ENCODE measurements at regions not wholly inside any gene's neighbourhood (a gene's known extent, or its start where the extent isn't known, plus 50 kb on each side); places are given as distances from the start of the nearest gene placed in this dataset.

DNA sequence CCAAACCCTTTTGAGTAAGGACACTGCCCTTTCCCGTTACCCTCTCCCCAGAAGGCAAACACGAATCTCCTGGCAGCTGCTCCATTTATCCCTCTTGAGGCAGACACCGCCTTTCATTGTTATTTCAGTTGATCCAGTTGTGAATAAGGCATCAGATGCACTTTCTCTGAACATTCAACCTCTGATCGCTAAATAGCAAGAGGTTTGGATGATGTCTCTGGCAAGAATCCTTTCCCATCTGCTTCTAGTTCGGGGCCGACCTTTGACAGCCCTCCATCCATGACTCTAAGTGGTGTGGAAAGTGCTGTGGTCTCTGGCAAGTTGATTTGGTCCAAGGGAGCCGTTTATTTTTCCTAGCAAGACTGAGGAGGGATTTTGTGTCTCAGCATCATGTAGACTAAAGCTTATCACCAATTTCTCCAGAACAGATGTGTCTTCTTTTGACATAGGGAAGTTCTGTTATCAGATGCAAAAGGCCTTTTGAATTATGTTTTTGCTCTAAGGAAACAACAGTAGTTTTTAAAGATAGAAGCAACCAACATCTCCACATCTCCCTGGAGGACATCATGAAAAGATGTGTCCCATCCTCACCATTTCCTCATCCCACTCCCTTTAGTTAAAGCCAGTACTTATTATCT, 123.6 kb downstream of the CCDC34 start:
- TF ChIP-seq SCRT1 (tag by site-specific recombination; IDR thresholded peaks at IDR 0.05; ENCODE audit: borderline replicate concordance) (no peak), ZNF670 (tag by site-specific recombination; IDR thresholded peaks at IDR 0.05; ENCODE audit: low read depth) (no peak), ZNF423 (tag by site-specific recombination; IDR thresholded peaks at IDR 0.05) (no peak), ZNF677 (tag by site-specific recombination; IDR thresholded peaks at IDR 0.05) (no peak), ZNF10 (tag by site-specific recombination; IDR thresholded peaks at IDR 0.05) (no peak), ZNF354C (tag by site-specific recombination; IDR thresholded peaks at IDR 0.05; ENCODE audit: borderline replicate concordance, low read depth) (no peak), ZNF626 (tag by site-specific recombination; IDR thresholded peaks at IDR 0.05) (no peak), ZBTB17 (tag by site-specific recombination; IDR thresholded peaks at IDR 0.05) (no peak), ZBTB1 (tag by site-specific recombination; IDR thresholded peaks at IDR 0.05) (no peak), ZFP41 (tag by site-specific recombination; IDR thresholded peaks at IDR 0.05; ENCODE audit: borderline replicate concordance) (no peak), SETDB1 (IDR thresholded peaks at IDR 0.05; ENCODE audit: insufficient read length, low read length) (no peak)
- TF ChIP-seq, protein P1, sequence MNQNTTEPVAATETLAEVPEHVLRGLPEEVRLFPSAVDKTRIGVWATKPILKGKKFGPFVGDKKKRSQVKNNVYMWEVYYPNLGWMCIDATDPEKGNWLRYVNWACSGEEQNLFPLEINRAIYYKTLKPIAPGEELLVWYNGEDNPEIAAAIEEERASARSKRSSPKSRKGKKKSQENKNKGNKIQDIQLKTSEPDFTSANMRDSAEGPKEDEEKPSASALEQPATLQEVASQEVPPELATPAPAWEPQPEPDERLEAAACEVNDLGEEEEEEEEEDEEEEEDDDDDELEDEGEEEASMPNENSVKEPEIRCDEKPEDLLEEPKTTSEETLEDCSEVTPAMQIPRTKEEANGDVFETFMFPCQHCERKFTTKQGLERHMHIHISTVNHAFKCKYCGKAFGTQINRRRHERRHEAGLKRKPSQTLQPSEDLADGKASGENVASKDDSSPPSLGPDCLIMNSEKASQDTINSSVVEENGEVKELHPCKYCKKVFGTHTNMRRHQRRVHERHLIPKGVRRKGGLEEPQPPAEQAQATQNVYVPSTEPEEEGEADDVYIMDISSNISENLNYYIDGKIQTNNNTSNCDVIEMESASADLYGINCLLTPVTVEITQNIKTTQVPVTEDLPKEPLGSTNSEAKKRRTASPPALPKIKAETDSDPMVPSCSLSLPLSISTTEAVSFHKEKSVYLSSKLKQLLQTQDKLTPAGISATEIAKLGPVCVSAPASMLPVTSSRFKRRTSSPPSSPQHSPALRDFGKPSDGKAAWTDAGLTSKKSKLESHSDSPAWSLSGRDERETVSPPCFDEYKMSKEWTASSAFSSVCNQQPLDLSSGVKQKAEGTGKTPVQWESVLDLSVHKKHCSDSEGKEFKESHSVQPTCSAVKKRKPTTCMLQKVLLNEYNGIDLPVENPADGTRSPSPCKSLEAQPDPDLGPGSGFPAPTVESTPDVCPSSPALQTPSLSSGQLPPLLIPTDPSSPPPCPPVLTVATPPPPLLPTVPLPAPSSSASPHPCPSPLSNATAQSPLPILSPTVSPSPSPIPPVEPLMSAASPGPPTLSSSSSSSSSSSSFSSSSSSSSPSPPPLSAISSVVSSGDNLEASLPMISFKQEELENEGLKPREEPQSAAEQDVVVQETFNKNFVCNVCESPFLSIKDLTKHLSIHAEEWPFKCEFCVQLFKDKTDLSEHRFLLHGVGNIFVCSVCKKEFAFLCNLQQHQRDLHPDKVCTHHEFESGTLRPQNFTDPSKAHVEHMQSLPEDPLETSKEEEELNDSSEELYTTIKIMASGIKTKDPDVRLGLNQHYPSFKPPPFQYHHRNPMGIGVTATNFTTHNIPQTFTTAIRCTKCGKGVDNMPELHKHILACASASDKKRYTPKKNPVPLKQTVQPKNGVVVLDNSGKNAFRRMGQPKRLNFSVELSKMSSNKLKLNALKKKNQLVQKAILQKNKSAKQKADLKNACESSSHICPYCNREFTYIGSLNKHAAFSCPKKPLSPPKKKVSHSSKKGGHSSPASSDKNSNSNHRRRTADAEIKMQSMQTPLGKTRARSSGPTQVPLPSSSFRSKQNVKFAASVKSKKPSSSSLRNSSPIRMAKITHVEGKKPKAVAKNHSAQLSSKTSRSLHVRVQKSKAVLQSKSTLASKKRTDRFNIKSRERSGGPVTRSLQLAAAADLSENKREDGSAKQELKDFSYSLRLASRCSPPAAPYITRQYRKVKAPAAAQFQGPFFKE (tag by site-specific recombination; IDR thresholded peaks at IDR 0.05; ENCODE audit: borderline replicate concordance), result no peak
- TF ChIP-seq, protein P2, sequence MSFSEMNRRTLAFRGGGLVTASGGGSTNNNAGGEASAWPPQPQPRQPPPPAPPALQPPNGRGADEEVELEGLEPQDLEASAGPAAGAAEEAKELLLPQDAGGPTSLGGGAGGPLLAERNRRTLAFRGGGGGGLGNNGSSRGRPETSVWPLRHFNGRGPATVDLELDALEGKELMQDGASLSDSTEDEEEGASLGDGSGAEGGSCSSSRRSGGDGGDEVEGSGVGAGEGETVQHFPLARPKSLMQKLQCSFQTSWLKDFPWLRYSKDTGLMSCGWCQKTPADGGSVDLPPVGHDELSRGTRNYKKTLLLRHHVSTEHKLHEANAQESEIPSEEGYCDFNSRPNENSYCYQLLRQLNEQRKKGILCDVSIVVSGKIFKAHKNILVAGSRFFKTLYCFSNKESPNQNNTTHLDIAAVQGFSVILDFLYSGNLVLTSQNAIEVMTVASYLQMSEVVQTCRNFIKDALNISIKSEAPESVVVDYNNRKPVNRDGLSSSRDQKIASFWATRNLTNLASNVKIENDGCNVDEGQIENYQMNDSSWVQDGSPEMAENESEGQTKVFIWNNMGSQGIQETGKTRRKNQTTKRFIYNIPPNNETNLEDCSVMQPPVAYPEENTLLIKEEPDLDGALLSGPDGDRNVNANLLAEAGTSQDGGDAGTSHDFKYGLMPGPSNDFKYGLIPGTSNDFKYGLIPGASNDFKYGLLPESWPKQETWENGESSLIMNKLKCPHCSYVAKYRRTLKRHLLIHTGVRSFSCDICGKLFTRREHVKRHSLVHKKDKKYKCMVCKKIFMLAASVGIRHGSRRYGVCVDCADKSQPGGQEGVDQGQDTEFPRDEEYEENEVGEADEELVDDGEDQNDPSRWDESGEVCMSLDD (tag by site-specific recombination; IDR thresholded peaks at IDR 0.05), result no peak
- H3K4me3 ChIP-seq (ENCODE audit: low read depth, low read length), result no peak overlapping the region
- peaks cover 16% of the 10 kb centered on the region for H3K4me1 ChIP-seq (ENCODE audit: control insufficient read depth, insufficient read depth, low read length)
- CTCF ChIA-PET, result no interaction called here
- POLR2A ChIA-PET, result no interaction called here
- no peaks in the 10 kb centered on the region for H3K9me3 ChIP-seq (ENCODE audit: control insufficient read depth, insufficient read depth, low read depth, low read length)
- no peak overlapping the region for H3K27ac ChIP-seq (ENCODE audit: extremely low read depth, low read depth, low read length)
- no peaks in the 10 kb centered on the region for H3K36me3 ChIP-seq (ENCODE audit: control insufficient read depth in 2 of 2, insufficient read depth in 1 of 2, low read length in 2 of 2)

DNA sequence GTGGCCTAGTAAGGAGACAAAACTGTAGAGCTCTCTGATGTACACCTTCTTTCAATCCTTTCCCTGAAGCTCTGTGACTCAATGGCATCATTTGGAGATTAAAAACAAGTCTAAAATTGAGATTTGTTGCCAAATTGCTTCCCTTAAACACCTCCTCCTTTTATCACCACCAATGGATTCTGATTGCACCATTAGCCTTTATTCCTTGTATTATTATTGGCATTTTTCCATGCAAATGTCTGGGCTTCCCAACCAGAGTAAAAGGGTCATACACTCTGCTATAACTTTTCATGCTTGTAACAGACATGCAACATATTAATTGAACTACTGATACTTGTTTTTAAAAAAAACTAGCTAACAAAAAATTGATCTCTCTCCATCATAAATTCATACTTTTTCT, 124.2 kb downstream of the CCDC34 start:
- ChIA-PET POLR2A (no interaction called here), CTCF (no interaction called here)
- Histone ChIP-seq H3K4me3 (ENCODE audit: low read depth, low read length) (no peak overlapping the region), H3K4me1 (ENCODE audit: control insufficient read depth, insufficient read depth, low read length) (peaks cover 19% of the 10 kb centered on the region), H3K27ac (ENCODE audit: extremely low read depth, low read depth, low read length) (no peak overlapping the region), H3K36me3 (ENCODE audit: control insufficient read depth in 2 of 2, insufficient read depth in 1 of 2, low read length in 2 of 2) (no peaks in the 10 kb centered on the region), H3K9me3 (ENCODE audit: control insufficient read depth, insufficient read depth, low read depth, low read length) (no peaks in the 10 kb centered on the region)
- TF ChIP-seq, protein P3, sequence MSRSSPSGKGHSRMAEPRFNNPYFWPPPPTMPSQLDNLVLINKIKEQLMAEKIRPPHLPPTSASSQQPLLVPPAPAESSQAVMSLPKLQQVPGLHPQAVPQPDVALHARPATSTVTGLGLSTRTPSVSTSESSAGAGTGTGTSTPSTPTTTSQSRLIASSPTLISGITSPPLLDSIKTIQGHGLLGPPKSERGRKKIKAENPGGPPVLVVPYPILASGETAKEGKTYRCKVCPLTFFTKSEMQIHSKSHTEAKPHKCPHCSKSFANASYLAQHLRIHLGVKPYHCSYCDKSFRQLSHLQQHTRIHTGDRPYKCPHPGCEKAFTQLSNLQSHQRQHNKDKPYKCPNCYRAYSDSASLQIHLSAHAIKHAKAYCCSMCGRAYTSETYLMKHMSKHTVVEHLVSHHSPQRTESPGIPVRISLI (tag by site-specific recombination; IDR thresholded peaks at IDR 0.05), result no peak
- TF ChIP-seq ZFP3 (tag by site-specific recombination; IDR thresholded peaks at IDR 0.05; ENCODE audit: low read depth) (no peak), ZNF214 (tag by site-specific recombination; IDR thresholded peaks at IDR 0.05; ENCODE audit: borderline replicate concordance) (no peak), ZNF341 (tag by site-specific recombination; IDR thresholded peaks at IDR 0.05; ENCODE audit: low read depth) (no peak), ZNF792 (tag by site-specific recombination; IDR thresholded peaks at IDR 0.05) (no peak), ZNF596 (tag by site-specific recombination; IDR thresholded peaks at IDR 0.05) (no peak), ZNF776 (tag by site-specific recombination; IDR thresholded peaks at IDR 0.05; ENCODE audit: borderline replicate concordance) (no peak), KLF10 (tag by site-specific recombination; IDR thresholded peaks at IDR 0.05) (no peak), HOXD13 (CRISPR knock-in tag; IDR thresholded peaks at IDR 0.05; ENCODE audit: borderline replicate concordance) (no peak), ZNF791 (tag by site-specific recombination; IDR thresholded peaks at IDR 0.05) (no peak), ZNF701 (tag by site-specific recombination; IDR thresholded peaks at IDR 0.05) (no peak)
- TF ChIP-seq, protein P4, sequence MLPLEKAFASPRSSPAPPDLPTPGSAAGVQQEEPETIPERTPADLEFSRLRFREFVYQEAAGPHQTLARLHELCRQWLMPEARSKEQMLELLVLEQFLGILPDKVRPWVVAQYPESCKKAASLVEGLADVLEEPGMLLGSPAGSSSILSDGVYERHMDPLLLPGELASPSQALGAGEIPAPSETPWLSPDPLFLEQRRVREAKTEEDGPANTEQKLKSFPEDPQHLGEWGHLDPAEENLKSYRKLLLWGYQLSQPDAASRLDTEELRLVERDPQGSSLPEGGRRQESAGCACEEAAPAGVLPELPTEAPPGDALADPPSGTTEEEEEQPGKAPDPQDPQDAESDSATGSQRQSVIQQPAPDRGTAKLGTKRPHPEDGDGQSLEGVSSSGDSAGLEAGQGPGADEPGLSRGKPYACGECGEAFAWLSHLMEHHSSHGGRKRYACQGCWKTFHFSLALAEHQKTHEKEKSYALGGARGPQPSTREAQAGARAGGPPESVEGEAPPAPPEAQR (tag by site-specific recombination; IDR thresholded peaks at IDR 0.05), result no peak
